NCI-H2107 treated with DMSO at 0.1 percent for 48 hours (cell line): ENCODE measurements at regions not wholly inside any gene's neighbourhood (a gene's known extent, or its start where the extent isn't known, plus 50 kb on each side); places are given as distances from the start of the nearest gene placed in this dataset.
"Not testable (repeated sequence)": the region's sequence is repeated elsewhere in the genome, so short reads cannot be mapped to it uniquely, and the experiment has no call there.

ENCODE experiments used
- DNase-seq: peaks from one replicate; lab custom pipeline; 2025; ENCODE audit not compliant: unreplicated experiment; lab: John Stamatoyannopoulos, UW

GRCh38 chr4:131534944-131535645 lies 1614.0 kb upstream of the PCDH10 start:
- no peak for DNase-seq

DNA sequence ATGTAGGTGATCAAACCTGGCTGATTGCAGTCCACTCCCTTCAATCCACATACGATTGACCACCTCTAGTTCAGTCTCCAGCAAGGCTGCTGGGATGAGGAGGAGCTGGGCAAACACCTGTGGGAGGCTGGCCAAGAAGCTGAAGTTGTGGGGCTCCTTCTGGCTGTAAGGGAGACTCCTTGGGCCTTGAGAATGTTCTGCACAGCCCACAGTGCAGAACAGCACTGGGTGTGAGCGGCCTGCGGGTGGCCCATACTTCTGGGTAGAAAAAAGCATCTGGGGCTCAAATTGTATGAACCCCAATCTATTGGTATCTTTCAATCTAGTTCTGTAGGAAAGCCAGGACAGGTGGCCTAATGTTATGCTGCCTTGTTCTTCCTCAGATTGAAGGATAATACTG lies 1608.8 kb upstream of the PCDH10 start:
- no peak for DNase-seq

- DNase-seq, result no peak
Measured at GRCh38 chr4:131547506-131547981, 1601.5 kb upstream of the PCDH10 start.

GRCh38 chr4:131551306-131551705 lies 1597.8 kb upstream of the PCDH10 start:
- no peak for DNase-seq

DNA sequence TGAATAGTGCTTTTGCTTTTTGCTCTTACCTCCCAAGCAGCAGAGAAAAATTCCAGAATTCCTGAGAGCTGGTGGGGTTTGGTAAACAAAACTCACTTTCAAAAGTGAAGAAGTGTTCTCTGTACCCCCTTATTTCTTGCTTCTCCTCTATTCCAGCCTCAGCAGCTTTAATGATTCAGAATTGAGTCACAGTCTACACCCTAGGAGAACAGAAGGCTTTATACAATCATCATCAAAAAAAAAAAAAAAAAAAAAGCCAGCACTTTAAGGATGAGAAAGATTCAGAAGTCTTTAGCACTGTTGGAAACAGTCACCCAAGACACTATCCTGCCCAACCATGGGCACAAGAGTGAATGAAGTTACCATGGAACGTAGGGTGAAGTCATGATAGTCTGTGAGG lies 1583.1 kb upstream of the PCDH10 start:
- no peak for DNase-seq

DNA sequence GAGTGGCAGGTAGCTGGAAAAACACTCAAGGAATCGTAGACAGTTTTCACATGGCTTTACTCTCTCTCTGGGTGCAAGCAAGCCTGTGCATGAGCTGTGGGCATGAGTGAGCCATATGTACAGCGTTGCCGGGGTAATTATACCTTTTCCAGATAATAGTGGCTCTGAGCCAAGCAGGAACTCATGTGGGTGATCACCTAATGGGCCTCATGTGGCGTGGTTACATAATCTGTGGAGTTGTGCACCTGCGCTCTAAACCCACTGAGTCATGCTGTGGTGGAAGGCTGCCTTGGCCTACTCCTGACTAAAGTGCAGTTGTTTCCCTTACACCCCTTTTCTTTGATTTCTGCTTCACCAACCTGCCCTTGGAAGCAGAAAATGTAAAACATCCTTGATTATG lies 1564.5 kb upstream of the PCDH10 start:
- DNase-seq, result no peak

GRCh38 chr4:131595140-131595539 lies 1554.0 kb upstream of the PCDH10 start:
- DNase-seq, result no peak

GRCh38 chr4:131603705-131604104 lies 1545.4 kb upstream of the PCDH10 start:
- DNase-seq, result no peak

- no peak for DNase-seq
Measured at GRCh38 chr4:131609039-131609438, 1540.1 kb upstream of the PCDH10 start.

- not testable (repeated sequence) for DNase-seq
Measured at GRCh38 chr4:131610517-131610916, 1538.6 kb upstream of the PCDH10 start.

GRCh38 chr4:131613086-131613823 lies 1535.8 kb upstream of the PCDH10 start:
- DNase-seq, result no peak

GRCh38 chr4:131613824-131614216 lies 1535.3 kb upstream of the PCDH10 start:
- DNase-seq, result no peak

DNA sequence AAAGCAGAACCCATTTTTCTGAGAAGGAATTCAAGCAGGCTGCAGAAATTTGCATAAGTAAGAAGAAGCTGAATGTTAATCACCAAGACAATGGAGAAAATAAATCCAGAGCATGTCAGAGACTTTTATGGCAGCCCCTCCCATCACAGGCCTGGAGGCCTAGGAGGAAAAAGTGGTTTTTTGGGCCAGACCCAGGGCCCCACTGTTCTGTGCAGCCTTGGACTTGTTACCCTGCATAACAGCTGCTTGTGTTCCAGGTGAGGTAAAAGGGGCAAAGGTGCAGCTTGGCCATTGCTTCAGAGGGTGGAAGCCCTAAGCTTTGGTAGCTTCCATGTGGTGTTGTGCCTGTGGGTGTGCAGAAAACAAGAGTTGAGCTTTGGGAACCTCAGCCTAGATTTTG lies 1516.2 kb upstream of the PCDH10 start:
- no peak for DNase-seq

GRCh38 chr4:131635191-131635590 lies 1513.9 kb upstream of the PCDH10 start:
- no peak for DNase-seq

- no peak for DNase-seq
Measured at GRCh38 chr4:131638781-131639180, 1510.3 kb upstream of the PCDH10 start.

- DNase-seq, result no peak
Measured at GRCh38 chr4:131644619-131645018, 1504.5 kb upstream of the PCDH10 start.

- no peak for DNase-seq
Measured at GRCh38 chr4:131649227-131649626, 1499.9 kb upstream of the PCDH10 start.

- no peak for DNase-seq
Measured at GRCh38 chr4:131650951-131651350, 1498.1 kb upstream of the PCDH10 start.

DNA sequence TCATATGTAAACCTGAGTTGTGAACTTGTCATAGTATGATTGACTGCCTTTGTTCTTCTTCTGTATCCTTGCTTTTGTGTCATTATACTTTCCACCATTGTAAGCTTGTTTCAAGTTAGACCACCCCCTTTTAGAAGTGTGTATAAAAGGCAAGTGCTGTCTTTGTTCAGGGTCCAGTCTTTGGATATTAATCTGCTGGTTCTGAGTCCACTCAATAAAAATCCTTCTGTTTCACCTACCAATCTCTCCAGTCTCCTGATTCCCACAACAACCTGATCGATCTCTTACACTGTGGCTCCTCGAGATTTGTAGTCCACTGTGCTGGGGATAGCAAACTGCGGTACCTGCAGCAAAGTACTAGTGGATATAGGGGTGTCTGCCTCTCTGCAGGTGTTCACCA lies 1465.8 kb upstream of the PCDH10 start:
- DNase-seq, result not testable (repeated sequence)

DNA sequence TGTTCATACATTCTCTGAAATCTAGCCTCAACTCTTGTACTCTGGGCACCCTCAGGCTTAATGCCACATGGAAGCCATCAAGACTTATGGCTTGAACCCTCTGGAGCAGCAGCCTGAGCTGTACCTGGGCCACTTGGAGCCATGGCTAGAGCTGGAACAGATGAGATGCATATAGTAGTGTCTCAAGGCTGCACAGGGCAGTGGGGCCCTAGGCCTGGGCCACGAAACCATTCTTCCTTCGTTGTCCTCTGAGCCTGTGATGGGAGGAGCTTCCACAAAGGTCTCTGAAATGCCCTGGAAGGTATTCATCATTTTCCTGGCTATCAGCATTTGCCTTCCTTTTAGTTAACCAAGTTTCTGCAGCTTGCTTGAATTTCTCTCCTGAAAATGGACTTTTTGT lies 1427.2 kb upstream of the PCDH10 start:
- DNase-seq, result no peak

DNA sequence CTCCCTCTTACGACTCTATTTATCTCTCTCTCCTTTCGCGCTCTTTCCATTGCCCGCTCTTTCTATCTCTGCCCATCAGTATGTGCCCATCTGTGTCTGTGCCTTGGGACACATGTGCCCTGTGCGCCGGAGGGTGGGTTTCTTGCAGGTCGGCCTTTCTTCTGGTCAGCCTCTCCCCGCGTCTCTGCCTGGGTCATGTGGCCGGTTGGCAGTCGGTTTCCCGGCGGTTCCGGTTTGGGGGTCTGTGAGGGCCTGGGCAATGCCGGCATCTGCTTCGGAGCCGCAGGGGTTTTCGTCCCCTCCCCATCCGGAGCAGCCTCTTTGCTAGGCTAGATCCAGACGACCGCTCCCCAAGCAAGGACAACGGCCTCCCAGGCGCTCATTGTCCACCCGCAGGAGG lies 1426.0 kb upstream of the PCDH10 start:
- not testable (repeated sequence) for DNase-seq

GRCh38 chr4:131724847-131725246 lies 1424.2 kb upstream of the PCDH10 start:
- DNase-seq, result not testable (repeated sequence)
